SKM-1 treated with dmso at 0.1 percent for 144 hours (cell line): ENCODE measurements at regions not wholly inside any gene's neighbourhood (a gene's known extent, or its start where the extent isn't known, plus 50 kb on each side); places are given as distances from the start of the nearest gene placed in this dataset.

ENCODE experiments used
- DNase-seq: peaks from one replicate; lab custom pipeline; 2025; ENCODE audit not compliant: unreplicated experiment; lab: John Stamatoyannopoulos, UW

DNA sequence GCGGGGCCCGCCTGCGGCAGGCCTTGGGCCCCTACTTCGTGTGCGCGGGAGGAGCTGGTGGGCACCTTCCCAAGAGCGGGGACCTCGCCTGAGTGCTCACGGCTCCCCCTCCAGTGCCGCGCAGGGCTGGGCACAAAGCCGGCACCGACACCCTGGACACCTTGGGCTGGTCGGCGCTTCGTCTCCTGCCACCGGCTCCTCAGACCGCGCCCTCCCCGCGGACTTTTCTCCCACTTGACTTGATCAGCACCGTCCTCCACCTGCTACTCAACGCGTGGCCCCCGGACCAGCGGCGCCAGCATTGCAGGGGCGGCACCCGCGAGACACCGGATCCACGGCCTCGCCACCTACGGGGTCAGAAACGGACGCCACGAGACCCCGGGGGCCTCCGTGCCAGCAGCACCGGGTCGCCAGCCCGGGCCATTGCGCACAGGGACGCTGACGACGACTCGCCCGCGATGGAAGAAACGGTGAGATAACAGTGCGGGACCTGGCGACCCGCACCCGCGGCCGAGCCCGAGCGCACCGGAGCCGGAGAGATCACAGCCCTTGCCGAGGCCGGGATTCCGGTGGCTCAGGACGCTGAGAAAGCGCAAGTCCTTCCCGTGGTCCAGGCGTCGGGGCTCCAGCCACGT lies 154.2 kb downstream of the DLL1 start:
- no peak for DNase-seq

DNA sequence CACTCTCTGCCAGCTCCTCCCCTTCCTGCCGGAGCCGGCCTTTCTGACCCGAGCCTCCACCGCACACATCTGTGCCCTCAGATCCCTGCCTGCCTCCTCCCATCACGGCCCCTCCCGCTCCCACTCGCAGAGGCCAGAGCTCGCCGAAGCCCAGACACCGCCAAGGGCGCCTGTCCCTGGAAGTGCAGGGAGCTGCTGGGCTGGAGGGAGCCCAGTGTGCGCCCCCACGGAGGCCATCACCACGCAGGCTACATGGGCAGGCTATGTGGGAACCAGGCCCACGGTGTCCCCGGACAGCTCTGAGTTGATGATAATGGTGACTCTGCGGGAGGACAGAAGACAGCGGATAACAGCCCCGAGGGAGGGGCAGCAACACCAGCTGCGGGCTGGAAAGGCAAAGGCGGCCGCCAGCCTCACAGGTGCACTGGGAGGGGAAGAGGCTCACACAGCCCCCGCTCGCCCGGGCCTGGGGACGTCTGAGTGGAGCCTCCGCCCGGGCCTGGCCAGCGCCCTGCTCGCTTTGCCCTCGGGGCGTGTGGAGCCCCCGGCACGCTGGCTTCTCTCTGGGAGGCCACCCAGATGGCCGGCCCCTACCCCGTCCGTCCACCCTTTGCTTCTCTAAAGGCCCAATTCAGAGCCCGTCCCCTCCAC lies 154.9 kb downstream of the DLL1 start:
- DNase-seq: no peak

DNA sequence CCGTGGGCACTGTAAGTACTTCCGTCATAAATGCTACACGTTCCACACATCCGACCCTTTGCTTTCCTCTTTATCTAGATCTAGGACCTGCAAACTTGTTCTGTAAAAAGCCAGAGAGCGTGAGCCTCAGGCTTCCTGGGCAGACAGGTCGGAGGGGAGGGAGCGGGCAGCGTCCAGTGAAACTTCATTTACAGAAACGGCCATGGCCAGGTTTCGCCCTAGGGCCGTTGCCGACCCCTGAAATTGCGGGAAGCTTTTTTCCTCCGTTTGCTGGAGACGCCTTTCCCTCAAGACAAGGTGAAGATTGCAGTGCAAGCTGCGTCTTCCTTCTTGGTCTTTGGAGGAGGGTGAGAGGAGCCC lies 155.4 kb downstream of the DLL1 start:
- no peak for DNase-seq

DNA sequence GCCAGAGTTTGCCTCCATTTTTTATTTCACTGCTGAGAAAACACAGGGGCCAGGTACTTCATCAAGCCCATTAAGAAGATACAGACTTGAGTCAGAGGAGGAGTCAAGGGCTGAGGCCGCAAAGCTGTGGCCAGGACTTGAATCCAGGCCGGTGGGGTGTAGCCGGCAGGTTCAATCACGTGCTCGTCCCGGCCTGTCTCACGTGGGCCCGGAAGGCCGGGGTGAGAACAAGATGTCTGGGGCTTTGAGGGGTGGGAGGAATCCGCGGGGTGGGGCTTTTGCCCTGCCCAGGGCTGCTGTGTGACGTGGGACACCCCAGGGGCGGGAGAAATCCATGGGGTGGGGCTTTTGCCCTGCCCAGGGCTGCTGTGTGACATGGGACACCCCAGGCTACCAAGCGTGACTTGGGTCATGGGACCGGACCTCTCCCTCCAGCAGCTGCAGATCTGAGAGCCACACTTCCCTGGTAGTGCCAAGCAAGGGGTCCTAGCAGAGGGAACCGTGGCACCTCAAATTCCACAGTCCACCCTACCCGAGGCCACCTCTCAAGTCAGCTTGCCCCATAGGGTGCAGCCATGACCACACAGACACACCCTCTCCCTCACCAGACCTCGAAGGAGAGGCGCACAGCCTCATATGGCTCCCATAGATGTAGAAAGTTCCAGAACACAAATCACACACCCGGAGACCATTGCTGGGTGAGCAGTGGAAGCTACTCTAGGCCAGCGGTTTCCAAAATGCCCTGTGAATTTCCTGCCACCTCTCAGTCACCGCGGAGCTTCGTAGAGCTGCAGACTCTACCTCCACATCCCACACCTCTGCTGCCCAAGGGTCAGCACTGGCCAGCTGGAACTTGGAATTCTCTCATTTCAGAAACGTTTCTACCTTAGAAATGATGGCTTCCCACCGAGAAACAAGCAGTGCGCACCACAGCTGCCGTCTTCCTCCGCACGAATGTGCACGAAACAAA lies 156.1 kb downstream of the DLL1 start:
- no peak for DNase-seq

DNA sequence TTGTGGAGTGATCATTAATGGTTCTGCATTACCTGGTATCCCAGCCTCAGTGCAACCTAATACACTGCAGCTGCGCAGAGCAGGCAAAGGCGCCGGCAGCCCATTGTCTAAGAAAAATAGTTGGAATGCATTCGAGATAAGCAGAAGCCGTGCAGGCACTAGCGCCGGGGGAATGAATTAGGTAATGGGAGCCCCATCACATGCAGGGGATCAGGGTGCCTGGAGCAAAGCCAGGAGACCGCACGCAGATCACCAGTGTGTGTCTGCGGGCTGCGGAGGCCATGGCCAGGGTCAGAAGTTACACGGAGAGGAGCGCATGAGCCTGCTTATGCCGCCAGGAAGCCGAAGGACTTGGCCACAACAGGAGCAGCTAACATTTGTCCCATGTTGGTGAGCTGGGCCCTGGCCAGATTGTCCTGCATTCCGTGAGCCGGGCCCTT lies 156.8 kb downstream of the DLL1 start:
- no peak for DNase-seq

DNA sequence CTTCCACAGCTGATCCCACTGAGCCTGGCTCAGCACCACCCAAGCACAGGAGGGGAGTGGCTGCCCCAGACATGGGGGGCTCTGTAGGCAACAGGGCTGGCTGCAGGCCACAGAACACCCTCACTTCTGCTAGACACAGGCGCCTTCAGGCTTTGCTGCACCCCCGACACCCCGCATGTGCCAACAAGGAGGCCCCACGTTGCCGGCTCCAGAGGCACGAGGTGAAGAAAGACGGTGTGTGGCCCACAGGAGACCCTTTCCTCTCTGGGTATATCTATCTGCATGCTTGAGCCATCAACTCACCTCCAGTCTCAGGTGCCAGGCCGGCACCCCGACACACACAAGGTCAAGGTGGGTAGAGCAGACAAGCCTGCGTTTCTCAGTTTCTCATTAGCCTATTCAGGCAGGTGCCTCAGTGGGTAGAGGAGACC lies 158.3 kb downstream of the DLL1 start:
- no peak for DNase-seq

DNA sequence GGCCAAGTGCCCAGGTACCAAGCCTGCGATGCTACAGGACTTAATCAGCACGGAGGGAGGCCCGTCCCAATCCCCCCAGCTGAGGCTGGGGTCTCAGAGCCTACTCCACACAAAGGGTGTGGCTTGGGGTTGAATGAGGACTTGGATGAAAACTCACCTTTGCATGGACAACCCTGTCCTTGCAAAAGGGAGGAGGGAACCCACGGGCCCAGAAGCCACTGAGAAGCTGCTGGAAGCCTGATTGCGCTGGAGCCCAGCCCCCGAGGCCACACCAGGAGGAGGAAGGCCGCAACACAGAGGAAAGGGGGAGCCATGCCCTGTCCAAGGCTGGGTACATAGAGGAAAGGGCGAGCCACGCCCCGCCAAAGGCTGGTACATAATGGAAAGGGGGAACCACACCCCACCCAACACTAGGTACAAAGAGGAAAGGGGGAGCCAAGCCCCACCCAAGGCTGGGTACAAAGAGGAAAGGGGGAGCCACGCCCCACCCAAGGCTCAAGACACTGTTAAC lies 158.8 kb downstream of the DLL1 start:
- no peak for DNase-seq

DNA sequence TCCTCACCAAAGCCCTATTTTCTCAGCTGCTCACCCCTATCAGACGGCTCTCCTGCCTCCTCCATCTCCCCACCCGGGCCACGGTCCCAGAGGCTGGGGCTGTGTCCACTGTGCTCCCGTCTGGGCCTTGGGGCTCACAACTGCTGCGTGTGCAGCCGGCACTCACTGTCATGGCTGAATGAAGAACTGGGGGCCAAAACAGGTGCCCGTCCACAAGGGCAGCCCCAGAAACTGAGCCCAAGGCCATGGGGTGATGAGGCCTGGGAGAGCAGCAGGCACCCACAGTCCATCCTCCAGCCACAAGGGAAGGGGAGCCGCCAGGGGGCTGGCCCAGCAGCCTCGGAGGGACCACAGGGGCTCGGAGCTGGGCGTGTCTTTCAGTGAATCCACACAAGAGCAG lies 159.5 kb downstream of the DLL1 start:
- no peak for DNase-seq

DNA sequence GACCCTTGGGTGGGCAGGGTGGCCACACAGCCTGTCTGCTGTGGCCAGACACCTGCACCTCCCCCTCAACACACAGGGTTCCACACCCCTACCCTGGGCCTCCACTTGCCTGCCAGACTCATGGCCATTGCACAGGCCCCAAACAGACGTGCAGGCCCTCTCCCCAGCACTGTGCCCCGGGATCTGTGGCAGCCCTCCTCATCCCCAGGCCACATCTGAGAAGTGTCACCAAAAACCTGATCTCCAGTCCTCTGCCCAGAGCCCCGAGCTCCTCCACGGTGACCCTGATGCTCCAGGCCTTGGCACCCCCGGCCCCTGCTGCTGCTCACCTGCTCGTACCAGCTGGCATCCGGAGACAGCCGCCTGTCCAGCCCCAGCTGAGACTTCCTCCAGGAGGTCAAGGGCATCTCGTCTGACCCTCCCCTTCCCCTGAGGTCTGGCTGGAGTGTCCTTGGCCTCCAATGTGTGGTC lies 160.1 kb downstream of the DLL1 start:
- no peak for DNase-seq

DNA sequence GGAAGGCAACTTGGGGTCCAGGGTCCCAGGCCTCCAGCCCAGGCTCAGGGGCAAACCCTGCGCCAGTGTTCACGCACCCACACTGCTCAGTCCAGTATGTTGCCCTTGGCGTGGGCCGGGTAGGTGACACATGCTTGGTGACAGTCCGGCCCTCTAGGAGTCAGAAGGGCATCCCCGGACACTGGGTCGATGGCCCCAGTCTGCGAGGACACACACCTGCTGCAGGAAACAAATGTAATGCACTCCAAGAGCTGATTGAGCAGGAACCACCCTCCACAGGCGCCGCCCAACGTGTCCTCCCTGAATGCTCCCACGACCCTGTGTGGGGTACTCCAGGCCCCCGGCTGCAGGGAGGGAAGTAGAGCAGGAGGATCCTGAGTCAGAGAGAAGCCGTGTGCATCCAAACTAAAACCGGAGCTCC lies 160.7 kb downstream of the DLL1 start:
- DNase-seq: no peak

DNA sequence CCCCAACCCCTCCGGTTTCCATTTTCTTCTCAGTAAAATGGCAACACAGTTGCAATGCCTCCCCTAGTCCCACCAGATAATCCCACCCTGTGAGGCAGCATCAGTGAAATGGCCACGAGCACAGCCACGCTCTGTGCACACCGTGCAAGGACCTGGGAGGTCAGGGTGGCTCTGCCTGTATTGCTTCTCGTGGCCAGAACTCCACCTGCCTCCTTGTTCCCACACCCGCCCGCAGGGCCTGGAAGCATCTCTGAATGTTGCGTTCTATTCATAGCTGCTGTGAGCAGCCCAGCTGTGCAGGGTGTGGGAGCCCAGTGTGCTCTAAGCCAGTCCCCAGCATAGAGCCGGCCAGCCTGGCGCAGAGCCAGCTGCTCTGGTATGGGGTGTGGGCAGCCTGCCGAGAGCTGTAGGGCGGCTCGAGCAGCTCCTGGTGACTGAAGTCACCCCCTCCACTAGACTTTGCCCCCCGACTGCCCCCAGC lies 161.1 kb downstream of the DLL1 start:
- DNase-seq: no peak

DNA sequence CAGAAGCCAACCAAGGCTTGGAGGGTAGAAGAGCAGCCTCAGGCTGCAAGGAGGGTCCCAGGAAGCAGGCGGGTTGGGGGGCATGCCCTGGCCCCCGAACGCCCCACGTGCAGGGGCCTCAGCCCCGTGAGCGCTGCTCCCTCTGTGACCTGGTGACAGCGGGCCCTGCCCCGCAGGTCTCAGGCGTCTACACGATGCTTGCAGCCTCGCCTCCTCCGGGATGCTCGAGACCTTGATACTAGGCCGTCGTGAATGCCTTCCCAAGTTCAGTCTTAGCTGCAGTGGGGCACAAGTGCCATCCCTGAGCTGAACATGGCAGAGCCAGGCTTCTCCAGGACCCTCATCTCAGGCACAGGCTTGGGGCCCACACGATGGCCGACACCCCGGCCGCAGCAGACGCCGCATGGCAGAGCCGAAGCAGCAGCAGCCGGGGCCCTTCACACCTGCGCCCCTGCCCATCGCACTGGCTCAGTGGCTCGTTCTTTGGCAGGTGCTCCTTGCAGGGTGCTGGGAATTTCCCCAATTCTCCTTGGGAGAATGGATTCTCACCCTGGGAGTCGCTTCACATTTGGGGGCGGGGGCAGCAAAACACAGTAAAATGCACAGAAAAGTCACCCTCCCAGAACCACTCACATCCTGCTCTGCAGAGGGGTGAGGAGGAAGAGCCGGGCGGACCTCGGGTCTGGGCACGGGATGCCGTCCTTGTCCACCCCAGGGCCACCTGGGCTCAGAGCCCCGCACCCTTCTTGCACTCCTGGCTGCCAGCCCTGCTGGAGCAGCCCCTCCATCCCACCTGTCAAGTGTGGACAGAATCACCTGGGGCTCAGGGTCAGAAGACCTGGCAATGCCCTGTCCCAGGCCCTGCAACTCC lies 161.8 kb downstream of the DLL1 start:
- no peak for DNase-seq

DNA sequence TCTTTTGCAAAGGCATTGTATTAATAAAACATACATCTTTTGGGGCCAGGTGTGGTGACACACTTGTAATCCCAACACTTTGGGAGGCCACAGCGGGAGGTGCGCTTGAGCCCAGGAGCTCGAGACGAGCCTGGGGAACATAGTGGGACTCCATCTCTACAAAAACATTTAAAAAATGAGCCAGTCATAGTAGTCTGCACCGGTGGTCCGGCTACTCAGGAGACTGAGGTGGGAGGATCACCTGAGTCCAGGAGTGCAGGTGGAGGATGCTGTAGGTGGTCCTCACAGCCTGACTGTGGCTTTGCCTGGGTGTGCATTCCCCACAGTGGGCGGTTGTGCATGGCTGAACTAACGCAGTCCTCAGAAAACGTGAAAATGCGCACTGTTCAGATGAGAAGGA lies 162.5 kb downstream of the DLL1 start:
- DNase-seq: no peak

DNA sequence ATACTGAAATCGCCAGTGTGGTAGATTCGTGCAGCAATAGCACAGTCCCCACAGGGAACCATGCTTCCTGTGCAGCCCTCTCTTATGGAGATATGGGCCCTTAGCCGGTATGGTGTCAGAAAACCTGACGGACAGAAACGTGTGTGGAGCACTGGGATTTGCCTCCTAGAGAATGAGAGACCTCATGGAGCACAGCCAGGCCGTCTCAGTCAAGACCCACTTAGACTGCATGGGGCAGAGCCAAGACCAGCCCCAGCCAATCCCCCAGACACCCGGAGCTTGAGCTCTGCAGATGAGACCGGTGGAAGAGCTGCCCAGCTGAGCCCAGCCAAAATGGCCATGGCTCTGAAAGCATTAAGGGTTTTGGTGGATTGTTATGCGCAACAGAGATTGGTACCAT lies 163.7 kb downstream of the DLL1 start:
- DNase-seq: no peak

DNA sequence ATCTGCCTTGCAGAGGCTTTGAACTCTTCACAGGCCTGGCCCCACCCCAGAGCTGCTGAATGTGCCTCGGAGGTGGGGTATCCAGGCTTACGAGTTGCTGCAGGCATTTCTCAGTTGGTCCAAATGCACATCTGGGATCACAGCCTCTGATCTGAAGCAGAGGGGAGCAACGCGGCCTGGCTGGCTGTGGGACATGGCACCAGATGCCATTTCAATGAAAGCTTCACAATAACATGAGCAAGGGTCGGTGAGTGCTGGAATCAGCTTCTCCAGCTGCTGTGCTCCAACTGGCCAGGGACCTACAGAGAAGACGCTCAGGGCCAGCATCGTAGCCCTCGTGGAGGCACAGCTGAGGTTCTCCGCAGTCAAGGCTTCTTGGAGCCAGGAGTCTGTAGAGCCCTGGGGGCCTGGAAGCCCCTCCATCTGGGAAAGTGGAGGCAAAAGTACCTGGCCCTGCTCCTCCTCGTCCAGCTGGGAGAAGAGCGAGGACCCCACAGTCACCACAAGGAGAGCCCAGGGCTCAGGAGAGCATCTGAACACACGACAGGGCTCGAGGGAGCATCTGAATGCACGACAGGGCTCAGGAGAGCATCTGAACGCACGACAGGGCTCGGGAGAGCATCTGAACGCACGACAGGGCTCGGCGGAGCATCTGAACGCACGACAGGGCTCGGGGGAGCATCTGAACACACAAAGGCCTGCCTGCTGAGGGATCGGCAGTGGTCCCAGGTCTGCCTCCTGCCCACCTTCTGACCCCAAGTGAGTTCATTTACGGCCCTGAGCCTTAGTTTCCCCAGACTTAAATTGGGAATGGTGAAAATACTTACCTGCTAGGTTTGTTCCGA lies 165.2 kb downstream of the DLL1 start:
- DNase-seq: no peak

DNA sequence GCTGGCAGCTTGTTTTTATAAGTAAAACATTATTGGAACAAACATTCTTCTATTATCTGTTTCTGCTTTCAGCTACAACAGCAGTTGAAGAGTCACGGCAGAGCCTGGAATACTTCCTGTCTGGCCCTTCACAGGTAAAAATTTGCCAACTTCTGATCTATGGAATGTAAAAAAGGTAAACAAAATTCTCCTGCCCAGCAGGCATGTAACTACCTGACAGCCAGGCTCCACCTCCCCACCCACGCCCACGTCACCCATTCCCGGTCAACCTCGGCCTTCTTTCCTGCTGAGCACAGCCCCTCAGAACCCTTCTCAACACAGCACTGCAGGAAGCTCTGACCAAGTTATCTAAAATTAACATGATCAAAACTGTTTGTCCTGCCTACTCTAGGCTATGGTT lies 166.0 kb downstream of the DLL1 start:
- DNase-seq: no peak

DNA sequence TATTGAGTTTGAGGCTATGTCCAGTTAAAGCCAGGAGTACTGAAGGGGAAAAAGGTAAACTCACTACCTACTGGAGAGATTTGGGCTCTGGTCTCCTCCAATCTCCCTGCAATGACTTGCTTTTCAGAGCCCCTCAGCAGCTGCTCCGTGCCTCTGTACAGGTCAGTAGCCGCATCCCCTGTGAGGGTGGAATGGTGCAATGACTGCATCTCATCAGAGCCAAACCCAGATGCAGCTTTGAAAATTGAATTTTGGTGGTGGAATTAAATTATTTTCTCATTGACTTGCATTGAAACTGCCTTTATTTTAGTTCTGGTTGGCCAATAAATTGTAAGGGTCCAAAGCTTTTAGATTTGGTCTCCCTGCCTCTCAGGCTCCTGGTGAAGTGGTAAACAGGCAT lies 166.7 kb downstream of the DLL1 start:
- DNase-seq: no peak

DNA sequence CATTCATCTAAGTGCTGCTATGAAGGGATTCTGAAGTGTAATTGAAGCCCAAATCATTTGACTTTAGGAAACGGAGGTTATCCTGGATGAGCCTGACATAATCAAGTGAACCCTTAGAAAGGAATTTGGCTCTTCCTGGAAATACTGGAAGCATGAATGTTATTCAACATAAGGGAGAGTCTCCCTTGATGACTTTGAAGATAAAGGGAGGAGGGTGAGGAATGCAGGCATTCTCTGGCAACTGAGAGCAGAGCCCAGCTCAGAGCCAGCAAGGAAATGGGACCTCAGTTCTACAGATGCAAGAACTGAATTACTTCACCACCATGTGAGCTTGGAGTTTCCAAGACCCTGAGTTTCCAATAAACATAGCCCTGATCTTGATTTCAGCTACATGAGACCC lies 168.2 kb downstream of the DLL1 start:
- no peak for DNase-seq

DNA sequence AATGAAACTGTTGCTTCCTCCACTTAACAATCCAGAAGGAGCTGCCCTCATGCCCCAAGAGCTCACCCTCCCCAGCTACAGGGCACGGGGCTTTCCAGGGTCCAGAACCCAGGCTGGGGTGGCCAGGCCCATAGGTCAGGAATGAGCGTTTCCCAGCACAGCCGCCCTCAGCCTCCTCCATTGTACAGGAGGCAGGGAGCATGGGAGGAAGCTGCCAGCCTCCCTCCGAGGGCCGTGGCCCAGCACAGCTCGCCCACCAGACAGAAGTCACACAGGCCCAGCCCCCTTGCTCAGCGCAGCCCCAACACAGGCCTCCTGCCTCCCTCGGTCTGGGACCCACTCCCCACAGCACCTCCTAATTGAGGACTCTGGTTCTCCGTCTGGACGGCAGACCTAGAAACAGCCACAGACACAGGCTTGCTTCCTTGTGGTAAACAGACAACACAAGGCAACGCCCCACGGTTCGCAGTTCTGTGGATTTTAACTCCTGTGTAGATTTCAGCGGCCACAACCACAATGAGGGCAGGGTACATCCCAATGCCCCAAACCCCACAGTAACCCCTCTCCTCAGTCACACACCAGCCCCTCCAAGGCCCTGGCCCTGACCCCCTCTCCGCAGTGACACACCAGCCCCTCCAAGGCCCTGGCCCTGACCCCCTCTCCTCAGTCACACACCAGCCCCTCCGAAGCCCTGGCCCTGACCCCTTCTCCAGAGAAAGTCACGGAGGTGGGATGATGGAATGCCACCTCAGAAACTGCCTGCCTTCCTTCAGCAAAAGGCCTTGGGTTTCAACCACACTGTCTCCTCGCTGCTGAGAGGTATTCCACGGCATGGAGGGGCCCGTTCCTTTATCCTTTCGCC lies 173.5 kb downstream of the DLL1 start:
- peak; percentile 14 for DNase-seq
